ENCODE measurements at regions not wholly inside any gene's neighbourhood (a gene's known extent, or its start where the extent isn't known, plus 50 kb on each side); places are given as distances from the start of the nearest gene placed in this dataset.

- ChIA-PET POLR2A (no interaction called here), CTCF (interaction anchor here (0.8 to 3.3 kb wide), 3 partner anchors 9 to 259 kb away, joined by 3 to 10 read pairs (median 3); no protein-coding TSS in a partner anchor)
- TF ChIP-seq CTCF (IDR thresholded peaks at IDR 0.05; ENCODE audit: control extremely low read depth, extremely low read depth, low read depth, missing control alignments) = no peak
- DNase-seq (ENCODE audit: extremely low spot score) = no peak
These were observed 142.5 kb downstream of the SYF2 start for GRCh38 chr1:25089772-25090171.

- POLR2A ChIA-PET = no interaction called here
- CTCF ChIA-PET = interaction anchor here (1.5 to 3.3 kb wide), 3 partner anchors 10 to 241 kb away, joined by 3 to 12 read pairs (median 10); no protein-coding TSS in a partner anchor
- TF ChIP-seq CTCF (IDR thresholded peaks at IDR 0.05; ENCODE audit: control extremely low read depth, extremely low read depth, low read depth, missing control alignments) = no peak
These were observed 143.4 kb downstream of the SYF2 start for GRCh38 chr1:25088946-25089345.

GRCh38 chr1:25088180-25088701, 144.1 kb downstream of the SYF2 start:
- no peak for DNase-seq (ENCODE audit: extremely low spot score)
- POLR2A ChIA-PET = no interaction called here
- CTCF ChIA-PET = interaction anchor here (1.2 to 3.3 kb wide), 6 partner anchors 8 to 51 kb away, joined by 3 to 12 read pairs (median 3); no protein-coding TSS in a partner anchor
- no peak for TF ChIP-seq CTCF (IDR thresholded peaks at IDR 0.05; ENCODE audit: control extremely low read depth, extremely low read depth, low read depth, missing control alignments)

More at GRCh38 chr1:25088946-25089345, 143.4 kb downstream of the SYF2 start:
- no peak for DNase-seq (ENCODE audit: extremely low spot score)

GRCh38 chr1:25086518-25087079, 145.7 kb downstream of the SYF2 start:
- CTCF ChIA-PET = interaction anchor here (0.8 to 2.7 kb wide), 6 partner anchors 10 to 199 kb away, joined by 3 to 12 read pairs (median 3); no protein-coding TSS in a partner anchor
- no peak for DNase-seq (ENCODE audit: extremely low spot score)
- POLR2A ChIA-PET = no interaction called here
- TF ChIP-seq CTCF (IDR thresholded peaks at IDR 0.05; ENCODE audit: control extremely low read depth, extremely low read depth, low read depth, missing control alignments) = no peak

- no peak for TF ChIP-seq CTCF (IDR thresholded peaks at IDR 0.05; ENCODE audit: control extremely low read depth, extremely low read depth, low read depth, missing control alignments)
- ChIA-PET CTCF (interaction anchor here (2.1 kb wide), 1 partner anchor 37 kb away, joined by 4 read pairs; no protein-coding TSS in a partner anchor), POLR2A (interaction anchor here (0.7 kb wide), 1 partner anchor 29 kb away, joined by 4 read pairs; no protein-coding TSS in a partner anchor)
- DNase-seq (ENCODE audit: extremely low spot score) = no peak
These were observed 147.9 kb downstream of the SYF2 start for GRCh38 chr1:25084407-25084806.

- ChIA-PET POLR2A (interaction anchor here (0.6 to 1.0 kb wide), 3 partner anchors 29 to 129 kb away, joined by 4 to 9 read pairs (median 6); no protein-coding TSS in a partner anchor), CTCF (interaction anchor here (1.6 to 2.1 kb wide), 2 partner anchors 11 to 37 kb away, joined by 4 to 5 read pairs; no protein-coding TSS in a partner anchor)
- no peak for TF ChIP-seq CTCF (IDR thresholded peaks at IDR 0.05; ENCODE audit: control extremely low read depth, extremely low read depth, low read depth, missing control alignments)
- no peak for DNase-seq (ENCODE audit: extremely low spot score)
These were observed 148.6 kb downstream of the SYF2 start for GRCh38 chr1:25083481-25084345.
